SU-DHL-6 (cell line): ENCODE measurements at regions not wholly inside any gene's neighbourhood (a gene's known extent, or its start where the extent isn't known, plus 50 kb on each side); places are given as distances from the start of the nearest gene placed in this dataset.

Experiments
- H2AFZ ChIP-seq: fragments of 200-600 bp; sonication (generic); 2 replicates; pipeline ENCODE4 v1.6.1; 2014; ENCODE audit warnings: low read depth, mild to moderate bottlenecking, moderate library complexity, mixed read lengths, antibody characterized with exemption, low read length; ENCODE audit not compliant: severe bottlenecking
- H3F3A ChIP-seq: fragments of 200-600 bp; shearing (Covaris generic); 2 replicates; pipeline ENCODE4 v1.6.0; 2016; ENCODE audit warnings: antibody characterized with exemption, mild to moderate bottlenecking; ENCODE audit not compliant: insufficient read depth
- H3K27ac ChIP-seq: fragments of 200-600 bp; sonication (generic); 2 replicates; pipeline ENCODE4 v1.5.1; 2016; ENCODE audit warnings: low read depth, mild to moderate bottlenecking, low read length, moderate library complexity, mixed read lengths
- H3K27me3 ChIP-seq: fragments of 200-600 bp; sonication (generic), shearing (Covaris generic); 2 replicates; pipeline ENCODE4 v1.6.0; 2014; ENCODE audit warnings: mild to moderate bottlenecking, low read length
- H3K36me3 ChIP-seq: fragments of 200-600 bp; sonication (generic); 2 replicates; pipeline ENCODE4 v1.6.1; 2014; ENCODE audit warnings: mild to moderate bottlenecking, low read length, mixed read lengths
- H3K4me2 ChIP-seq: fragments of 300-600, 200-600 bp; shearing (Covaris generic), sonication (generic); 2 replicates; pipeline ENCODE4 v1.6.0; 2014; ENCODE audit warnings: low read length, low read depth, mild to moderate bottlenecking; ENCODE audit not compliant: poor library complexity, severe bottlenecking
- H3K4me3 ChIP-seq: fragments of 200-600 bp; sonication (generic); 2 replicates; pipeline ENCODE4 v1.5.1; 2014; ENCODE audit warnings: antibody characterized with exemption, low read length, mild to moderate bottlenecking, mixed read lengths; ENCODE audit not compliant: insufficient read depth, poor library complexity, severe bottlenecking
- H3K79me2 ChIP-seq: fragments of 200-600 bp; sonication (generic); 2 replicates; pipeline ENCODE4 v1.6.1; 2014; ENCODE audit warnings: mild to moderate bottlenecking, low read length, moderate library complexity; ENCODE audit not compliant: insufficient read depth
- H3K9ac ChIP-seq: fragments of 200-600 bp; sonication (generic); 2 replicates; pipeline ENCODE4 v1.7.0; 2014; ENCODE audit warnings: mild to moderate bottlenecking, low read length
- H3K9me2 ChIP-seq: fragments of 200-600 bp; sonication (generic); replicated peaks from 2 replicates; pipeline ENCODE4 v1.6.1; 2014; ENCODE audit warnings: low read length; ENCODE audit not compliant: insufficient read depth
- H3K9me3 ChIP-seq: fragments of 200-600 bp; sonication (generic); 2 replicates; pipeline ENCODE4 v1.6.1; 2014; ENCODE audit warnings: low read length, mixed read lengths; ENCODE audit not compliant: insufficient read depth
- H4K20me1 ChIP-seq: fragments of 200-600 bp; sonication (generic); 2 replicates; pipeline ENCODE4 v1.6.1; 2014; ENCODE audit warnings: low read depth, mild to moderate bottlenecking, antibody characterized with exemption, low read length, moderate library complexity, mixed read lengths
- CTCF ChIP-seq: fragments of 200-600 bp; sonication (generic); IDR thresholded peaks from one replicate; pipeline ENCODE4 v1.5.1; 2017; ENCODE audit warnings: antibody characterized with exemption, mild to moderate bottlenecking, low read length, moderate library complexity; ENCODE audit not compliant: insufficient read depth, poor library complexity, severe bottlenecking
- EZH2phosphoT487 ChIP-seq: fragments of 200-600 bp; sonication (generic), shearing (Covaris generic); conservative IDR thresholded peaks from 2 replicates; pipeline ENCODE4 v1.6.1; 2018; ENCODE audit warnings: mild to moderate bottlenecking, antibody characterized with exemption, low read length, moderate library complexity, mixed read lengths

GRCh38 chr11:116287866-116288265, 484.9 kb downstream of the BUD13 start:
- no peak overlapping the region for H3K9ac ChIP-seq
- H2AFZ ChIP-seq: no peak overlapping the region
- H3K4me2 ChIP-seq: no peak overlapping the region
- TF ChIP-seq CTCF: no peak
- TF ChIP-seq EZH2phosphoT487: no peak
- no peaks in the 10 kb centered on the region for H4K20me1 ChIP-seq
- no peaks in the 10 kb centered on the region for H3K9me2 ChIP-seq
- no peak overlapping the region for H3K27ac ChIP-seq
- no peaks in the 10 kb centered on the region for H3K79me2 ChIP-seq
- H3K36me3 ChIP-seq: no peaks in the 10 kb centered on the region
- H3K4me3 ChIP-seq: no peak overlapping the region
- no peaks in the 10 kb centered on the region; the same call in 1 of the 2 replicates for H3K27me3 ChIP-seq
- H3F3A ChIP-seq: no peaks in the 10 kb centered on the region
- no peaks in the 10 kb centered on the region for H3K9me3 ChIP-seq

- H3K9me3 ChIP-seq: no peaks in the 10 kb centered on the region
- TF ChIP-seq EZH2phosphoT487 (no peak), CTCF (no peak)
- H3K4me2 ChIP-seq: no peak overlapping the region
- no peaks in the 10 kb centered on the region for H3F3A ChIP-seq
- H4K20me1 ChIP-seq: no peaks in the 10 kb centered on the region
- no peak overlapping the region for H2AFZ ChIP-seq
- H3K9me2 ChIP-seq: no peaks in the 10 kb centered on the region
- no peaks in the 10 kb centered on the region for H3K36me3 ChIP-seq
- no peak overlapping the region for H3K27ac ChIP-seq
- no peaks in the 10 kb centered on the region for H3K79me2 ChIP-seq
- H3K9ac ChIP-seq: no peak overlapping the region
- H3K27me3 ChIP-seq: no peaks in the 10 kb centered on the region; the same call in 1 of the 2 replicates
- no peak overlapping the region for H3K4me3 ChIP-seq
These were observed 487.8 kb downstream of the BUD13 start for GRCh38 chr11:116285026-116285425.

- Histone ChIP-seq H3K36me3 (no peaks in the 10 kb centered on the region), H3K9me3 (no peaks in the 10 kb centered on the region), H4K20me1 (no peaks in the 10 kb centered on the region), H3K4me2 (no peak overlapping the region), H3K79me2 (no peaks in the 10 kb centered on the region), H2AFZ (no peak overlapping the region), H3F3A (no peaks in the 10 kb centered on the region), H3K27me3 (no peaks in the 10 kb centered on the region; the same call in 1 of the 2 replicates), H3K4me3 (no peak overlapping the region), H3K9me2 (no peaks in the 10 kb centered on the region), H3K27ac (no peak overlapping the region), H3K9ac (no peak overlapping the region)
- no peak for TF ChIP-seq CTCF
These were observed 489.5 kb downstream of the BUD13 start for GRCh38 chr11:116283300-116283699.
